ENCODE measurements at regions not wholly inside any gene's neighbourhood (a gene's known extent, or its start where the extent isn't known, plus 50 kb on each side); places are given as distances from the start of the nearest gene placed in this dataset.

- TF ChIP-seq, protein P1, sequence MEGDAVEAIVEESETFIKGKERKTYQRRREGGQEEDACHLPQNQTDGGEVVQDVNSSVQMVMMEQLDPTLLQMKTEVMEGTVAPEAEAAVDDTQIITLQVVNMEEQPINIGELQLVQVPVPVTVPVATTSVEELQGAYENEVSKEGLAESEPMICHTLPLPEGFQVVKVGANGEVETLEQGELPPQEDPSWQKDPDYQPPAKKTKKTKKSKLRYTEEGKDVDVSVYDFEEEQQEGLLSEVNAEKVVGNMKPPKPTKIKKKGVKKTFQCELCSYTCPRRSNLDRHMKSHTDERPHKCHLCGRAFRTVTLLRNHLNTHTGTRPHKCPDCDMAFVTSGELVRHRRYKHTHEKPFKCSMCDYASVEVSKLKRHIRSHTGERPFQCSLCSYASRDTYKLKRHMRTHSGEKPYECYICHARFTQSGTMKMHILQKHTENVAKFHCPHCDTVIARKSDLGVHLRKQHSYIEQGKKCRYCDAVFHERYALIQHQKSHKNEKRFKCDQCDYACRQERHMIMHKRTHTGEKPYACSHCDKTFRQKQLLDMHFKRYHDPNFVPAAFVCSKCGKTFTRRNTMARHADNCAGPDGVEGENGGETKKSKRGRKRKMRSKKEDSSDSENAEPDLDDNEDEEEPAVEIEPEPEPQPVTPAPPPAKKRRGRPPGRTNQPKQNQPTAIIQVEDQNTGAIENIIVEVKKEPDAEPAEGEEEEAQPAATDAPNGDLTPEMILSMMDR (IDR thresholded peaks at IDR 0.05), result no peak
- TF ChIP-seq POLR2A (IDR thresholded peaks at IDR 0.05), result no peak
Measured at GRCh38 chr5:174359071-174359470, 313.6 kb downstream of the NSG2 start.

All from tibial nerve (tissue), 3 donors.